ENCODE measurements at regions not wholly inside any gene's neighbourhood (a gene's known extent, or its start where the extent isn't known, plus 50 kb on each side); places are given as distances from the start of the nearest gene placed in this dataset.

- TF ChIP-seq, protein P1, sequence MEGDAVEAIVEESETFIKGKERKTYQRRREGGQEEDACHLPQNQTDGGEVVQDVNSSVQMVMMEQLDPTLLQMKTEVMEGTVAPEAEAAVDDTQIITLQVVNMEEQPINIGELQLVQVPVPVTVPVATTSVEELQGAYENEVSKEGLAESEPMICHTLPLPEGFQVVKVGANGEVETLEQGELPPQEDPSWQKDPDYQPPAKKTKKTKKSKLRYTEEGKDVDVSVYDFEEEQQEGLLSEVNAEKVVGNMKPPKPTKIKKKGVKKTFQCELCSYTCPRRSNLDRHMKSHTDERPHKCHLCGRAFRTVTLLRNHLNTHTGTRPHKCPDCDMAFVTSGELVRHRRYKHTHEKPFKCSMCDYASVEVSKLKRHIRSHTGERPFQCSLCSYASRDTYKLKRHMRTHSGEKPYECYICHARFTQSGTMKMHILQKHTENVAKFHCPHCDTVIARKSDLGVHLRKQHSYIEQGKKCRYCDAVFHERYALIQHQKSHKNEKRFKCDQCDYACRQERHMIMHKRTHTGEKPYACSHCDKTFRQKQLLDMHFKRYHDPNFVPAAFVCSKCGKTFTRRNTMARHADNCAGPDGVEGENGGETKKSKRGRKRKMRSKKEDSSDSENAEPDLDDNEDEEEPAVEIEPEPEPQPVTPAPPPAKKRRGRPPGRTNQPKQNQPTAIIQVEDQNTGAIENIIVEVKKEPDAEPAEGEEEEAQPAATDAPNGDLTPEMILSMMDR (conservative IDR thresholded peaks at IDR 0.05; ENCODE audit: low read depth, low read length) = no peak
- no peak for TF ChIP-seq EZH2 (IDR thresholded peaks at IDR 0.05; ENCODE audit: borderline replicate concordance, low read depth, low read length, poor library complexity, severe bottlenecking)
Measured at GRCh38 chr5:124560370-124560769, 186.1 kb downstream of the ZNF608 start.
